ENCODE measurements at regions not wholly inside any gene's neighbourhood (a gene's known extent, or its start where the extent isn't known, plus 50 kb on each side); places are given as distances from the start of the nearest gene placed in this dataset.
A peak's percentile ranks its signal among the peaks of the same experiment; 100 is the strongest.
"Not testable (repeated sequence)": the region's sequence is repeated elsewhere in the genome, so short reads cannot be mapped to it uniquely, and the experiment has no call there.

DNA sequence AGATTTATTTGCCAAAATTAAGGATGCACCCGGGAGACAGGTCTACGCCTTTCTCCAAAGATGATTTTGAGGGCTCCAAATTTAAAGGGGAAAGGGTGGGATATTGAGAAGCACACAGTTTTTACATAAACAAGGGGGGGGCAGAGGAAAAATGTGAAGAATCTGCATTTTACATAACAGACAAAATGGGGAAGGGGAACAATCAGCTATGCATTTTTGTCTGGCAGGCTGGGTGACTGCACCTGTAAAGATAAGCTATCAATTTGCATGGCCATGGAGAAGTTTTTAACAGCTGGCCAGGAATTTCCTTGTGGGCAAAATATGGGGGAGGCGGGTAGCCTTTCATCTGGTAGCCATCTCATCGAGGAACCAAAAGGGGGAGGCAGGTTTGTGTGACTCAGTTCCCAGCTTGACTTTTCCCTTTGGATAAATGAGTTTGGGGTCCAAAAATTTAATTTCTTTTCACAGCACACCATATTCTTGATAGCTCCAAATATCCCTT lies 331.3 kb downstream of the PCDH11X start:
- not testable (repeated sequence) for H2BK12ac ChIP-seq (ENCODE audit: insufficient read length, low read depth, low read length); H3K4ac ChIP-seq (ENCODE audit: low read depth, low read length); H3K23ac ChIP-seq (ENCODE audit: insufficient read length, low read depth, low read length); H2BK20ac ChIP-seq (ENCODE audit: low read depth, low read length, poor library complexity, severe bottlenecking); H4K91ac ChIP-seq (ENCODE audit: insufficient read length, low read depth, low read length); H3K27me3 Mint-ChIP-seq (ENCODE audit: low read depth); H2AFZ ChIP-seq (ENCODE audit: low read length); H3K18ac ChIP-seq (ENCODE audit: insufficient read length, low read depth, low read length); H3K79me1 ChIP-seq (ENCODE audit: insufficient read depth, low read depth, low read length, poor library complexity, severe bottlenecking); H3K9me3 Mint-ChIP-seq; H3K23me2 ChIP-seq (ENCODE audit: insufficient read length, low read depth, low read length, poor library complexity, severe bottlenecking); H3K9ac ChIP-seq (ENCODE audit: extremely low read depth, insufficient read length, low read length); H3K4me1 ChIP-seq (ENCODE audit: insufficient read depth, low read length); H2BK5ac ChIP-seq (ENCODE audit: insufficient read length, low read length); H2AK5ac ChIP-seq (ENCODE audit: insufficient read length, low read length); H3K4me2 ChIP-seq (ENCODE audit: insufficient read depth, insufficient read length, low read length); H4K8ac ChIP-seq (replicated peaks; ENCODE audit: insufficient read length, low read depth, low read length); H3K27me3 ChIP-seq (ENCODE audit: insufficient read depth, low read length); H4K5ac ChIP-seq (ENCODE audit: insufficient read length, low read depth, low read length); H3K79me2 ChIP-seq (ENCODE audit: insufficient read depth, low read length); H2BK120ac ChIP-seq (ENCODE audit: low read depth, low read length, poor library complexity, severe bottlenecking); H3K9me3 ChIP-seq (ENCODE audit: control insufficient read depth, low read depth, low read length); H3T11ph ChIP-seq (ENCODE audit: low read length); H4K20me1 ChIP-seq (ENCODE audit: control insufficient read depth, insufficient read depth, insufficient read length); H3K14ac ChIP-seq (ENCODE audit: insufficient read depth, low read length); H3K27ac ChIP-seq (ENCODE audit: insufficient read length, low read depth, low read length); H2BK15ac ChIP-seq (ENCODE audit: low read depth, low read length); H3K56ac ChIP-seq (ENCODE audit: insufficient read length, low read depth, low read length)
- peak overlapping the region; percentile 24 to 64 for H3K4me3 Mint-ChIP-seq
- peaks cover 17 to 26% (median 20%) of the 10 kb centered on the region in 3 experiments for H3K36me3 Mint-ChIP-seq (ENCODE audit: insufficient read depth in 1 of 3, low read depth in 3 of 3)
- peak overlapping the region; percentile 85 to 98 (median 97) for H3K27ac Mint-ChIP-seq
- DNase-seq = peak; percentile 45
- no CpG with 5 or more reads among the region's 4 CpGs for WGBS (ENCODE audit: extremely low coverage, insufficient read length, low lambda C conversion rate)
- peaks cover 39 to 42% of the 10 kb centered on the region in 2 experiments for H3K4me1 Mint-ChIP-seq

DNA sequence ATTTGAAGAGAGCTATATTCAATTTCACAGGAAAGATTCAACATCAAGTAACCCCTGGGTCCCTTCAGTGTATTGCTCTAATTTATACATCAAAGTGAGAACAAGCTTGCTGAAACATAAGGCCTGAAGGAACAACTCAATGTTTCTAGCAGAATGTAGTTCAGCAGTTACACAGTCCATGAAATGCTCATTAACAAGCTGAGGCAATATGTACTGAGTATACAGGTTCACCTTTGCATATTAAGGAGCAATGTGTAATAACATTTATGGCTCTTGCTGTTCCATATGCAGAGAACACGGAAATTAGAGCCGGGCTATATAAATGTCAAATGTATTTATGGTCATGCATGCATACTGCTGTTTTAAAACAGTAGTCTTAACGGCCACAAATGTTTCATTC lies 338.5 kb downstream of the PCDH11X start:
- H2AK5ac ChIP-seq (ENCODE audit: insufficient read length, low read length); H3K4me1 ChIP-seq (ENCODE audit: insufficient read depth, low read length); H3K4me1 Mint-ChIP-seq; H2BK15ac ChIP-seq (ENCODE audit: low read depth, low read length); H2BK120ac ChIP-seq (ENCODE audit: low read depth, low read length, poor library complexity, severe bottlenecking); H3K27ac Mint-ChIP-seq; H3K9me3 ChIP-seq (ENCODE audit: control insufficient read depth, low read depth, low read length); H4K91ac ChIP-seq (ENCODE audit: insufficient read length, low read depth, low read length); DNase-seq; H3K56ac ChIP-seq (ENCODE audit: insufficient read length, low read depth, low read length); H3K4me2 ChIP-seq (ENCODE audit: insufficient read depth, insufficient read length, low read length); H4K8ac ChIP-seq (replicated peaks; ENCODE audit: insufficient read length, low read depth, low read length); H3K18ac ChIP-seq (ENCODE audit: insufficient read length, low read depth, low read length); H3K23ac ChIP-seq (ENCODE audit: insufficient read length, low read depth, low read length); H3K79me1 ChIP-seq (ENCODE audit: insufficient read depth, low read depth, low read length, poor library complexity, severe bottlenecking); H3T11ph ChIP-seq (ENCODE audit: low read length); H3K27ac ChIP-seq (ENCODE audit: insufficient read length, low read depth, low read length); H4K5ac ChIP-seq (ENCODE audit: insufficient read length, low read depth, low read length); H3K9me3 Mint-ChIP-seq; H3K79me2 ChIP-seq (ENCODE audit: insufficient read depth, low read length); H2BK5ac ChIP-seq (ENCODE audit: insufficient read length, low read length); H3K4me3 Mint-ChIP-seq; H2AFZ ChIP-seq (ENCODE audit: low read length); H3K27me3 ChIP-seq (ENCODE audit: insufficient read depth, low read length); H3K27me3 Mint-ChIP-seq (ENCODE audit: low read depth); H3K4ac ChIP-seq (ENCODE audit: low read depth, low read length); H4K20me1 ChIP-seq (ENCODE audit: control insufficient read depth, insufficient read depth, insufficient read length); H3K23me2 ChIP-seq (ENCODE audit: insufficient read length, low read depth, low read length, poor library complexity, severe bottlenecking); H2BK12ac ChIP-seq (ENCODE audit: insufficient read length, low read depth, low read length); H2BK20ac ChIP-seq (ENCODE audit: low read depth, low read length, poor library complexity, severe bottlenecking); H3K14ac ChIP-seq (ENCODE audit: insufficient read depth, low read length); H3K9ac ChIP-seq (ENCODE audit: extremely low read depth, insufficient read length, low read length): not testable (repeated sequence)
- WGBS (ENCODE audit: extremely low coverage, insufficient read length, low lambda C conversion rate) = no CpG with 5 or more reads among the region's 3 CpGs
- H3K36me3 Mint-ChIP-seq (ENCODE audit: insufficient read depth in 1 of 3, low read depth in 3 of 3) = peaks cover 18 to 26% (median 25%) of the 10 kb centered on the region in 3 experiments

Data from H9 (cell line).